ENCODE measurements at regions not wholly inside any gene's neighbourhood (a gene's known extent, or its start where the extent isn't known, plus 50 kb on each side); places are given as distances from the start of the nearest gene placed in this dataset.

- no peak overlapping the region for H3K4me3 ChIP-seq (ENCODE audit: low read length in 3 of 3)
- no peaks in the 10 kb centered on the region for H3K36me3 ChIP-seq (ENCODE audit: control insufficient read depth in 2 of 3, insufficient read depth in 3 of 3, low read length in 3 of 3)
- H3K27ac ChIP-seq (ENCODE audit: low read depth in 2 of 2, low read length in 2 of 2), result no peak overlapping the region
- no peak overlapping the region for H3K9ac ChIP-seq (ENCODE audit: low read length in 3 of 3)
- no peaks in the 10 kb centered on the region for H3K27me3 ChIP-seq (ENCODE audit: control insufficient read depth, insufficient read depth, low read length)
- TF ChIP-seq CTCF (IDR thresholded peaks at IDR 0.05; ENCODE audit: borderline replicate concordance, extremely low read depth, insufficient read depth), result no peak
- no peaks in the 10 kb centered on the region for H3K4me1 ChIP-seq (ENCODE audit: control insufficient read depth in 2 of 3, insufficient read depth in 2 of 3, low read depth in 1 of 3, low read length in 3 of 3)
- FAIRE-seq (no peak), DNase-seq (no peak)
- intact Hi-C loops (cut with DNase I), result no loop called here
- H3K9me3 ChIP-seq (ENCODE audit: control insufficient read depth in 2 of 3, insufficient read depth in 1 of 3, low read length in 3 of 3), result no peaks in the 10 kb centered on the region
Observed at GRCh38 chr10:20601941-20602461, 295.1 kb downstream of the NEBL start.

DNA sequence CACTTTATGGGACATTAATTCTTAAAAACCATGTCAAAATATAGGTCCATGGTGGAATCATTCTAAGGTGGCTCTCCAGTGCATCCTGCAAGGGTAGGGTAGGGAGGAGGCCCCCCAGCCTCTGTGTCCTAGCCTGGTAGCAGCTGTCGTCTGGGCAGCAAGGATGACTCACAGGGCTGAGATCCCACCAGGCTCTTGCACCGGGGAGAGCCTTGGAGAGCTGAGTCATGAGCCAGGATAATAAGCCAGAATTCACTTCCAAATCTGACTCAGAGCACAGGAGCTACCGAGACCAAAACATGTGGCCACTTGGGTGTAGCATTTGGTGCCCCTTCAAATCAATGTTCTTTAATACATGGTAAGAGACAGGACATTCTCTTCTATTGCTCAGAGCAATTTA, 298.5 kb downstream of the NEBL start:
- no peaks in the 10 kb centered on the region for H3K36me3 ChIP-seq (ENCODE audit: control insufficient read depth in 2 of 3, insufficient read depth in 3 of 3, low read length in 3 of 3)
- H3K27ac ChIP-seq (ENCODE audit: low read depth in 2 of 2, low read length in 2 of 2), result no peak overlapping the region
- H3K9me3 ChIP-seq (ENCODE audit: control insufficient read depth in 2 of 3, insufficient read depth in 1 of 3, low read length in 3 of 3), result no peaks in the 10 kb centered on the region
- TF ChIP-seq CTCF (IDR thresholded peaks at IDR 0.05; ENCODE audit: borderline replicate concordance, extremely low read depth, insufficient read depth), result no peak
- no peak overlapping the region for H3K9ac ChIP-seq (ENCODE audit: low read length in 3 of 3)
- DNase-seq, result no peak
- no peak overlapping the region for H3K4me3 ChIP-seq (ENCODE audit: low read length in 3 of 3)
- intact Hi-C loops (cut with DNase I), result no loop called here
- H3K27me3 ChIP-seq (ENCODE audit: control insufficient read depth, insufficient read depth, low read length), result no peaks in the 10 kb centered on the region
- no peak for FAIRE-seq
- H3K4me1 ChIP-seq (ENCODE audit: control insufficient read depth in 2 of 3, insufficient read depth in 2 of 3, low read depth in 1 of 3, low read length in 3 of 3), result no peaks in the 10 kb centered on the region

GRCh38 chr10:20596911-20597310, 300.2 kb downstream of the NEBL start:
- Histone ChIP-seq H3K4me3 (ENCODE audit: low read length in 3 of 3) (no peak overlapping the region), H3K27ac (ENCODE audit: low read depth in 2 of 2, low read length in 2 of 2) (no peak overlapping the region), H3K9ac (ENCODE audit: low read length in 3 of 3) (no peak overlapping the region), H3K9me3 (ENCODE audit: control insufficient read depth in 2 of 3, insufficient read depth in 1 of 3, low read length in 3 of 3) (no peaks in the 10 kb centered on the region), H3K4me1 (ENCODE audit: control insufficient read depth in 2 of 3, insufficient read depth in 2 of 3, low read depth in 1 of 3, low read length in 3 of 3) (no peaks in the 10 kb centered on the region), H3K27me3 (ENCODE audit: control insufficient read depth, insufficient read depth, low read length) (no peaks in the 10 kb centered on the region), H3K36me3 (ENCODE audit: control insufficient read depth in 2 of 3, insufficient read depth in 3 of 3, low read length in 3 of 3) (no peaks in the 10 kb centered on the region)
- intact Hi-C loops (cut with DNase I), result no loop called here
- DNase-seq (peak in 2 of 5 donors; percentile 33 to 35), FAIRE-seq (no peak)
- no peak for TF ChIP-seq CTCF (IDR thresholded peaks at IDR 0.05; ENCODE audit: borderline replicate concordance, extremely low read depth, insufficient read depth)
